Stimulated activated CD4-positive, alpha-beta T cell treated with anti-CD3 and anti-CD28 coated beads, TNF-alpha, amount 100 ng/mL, for 48 hours (primary cell): ENCODE measurements at regions not wholly inside any gene's neighbourhood (a gene's known extent, or its start where the extent isn't known, plus 50 kb on each side); places are given as distances from the start of the nearest gene placed in this dataset.

Source experiments
- DNase-seq, 3 donors: peaks; one replicate each; pipeline ENCODE4 v3.0.0-alpha.2; 2020; ENCODE audit warnings: low read depth in 3 of 3

DNA sequence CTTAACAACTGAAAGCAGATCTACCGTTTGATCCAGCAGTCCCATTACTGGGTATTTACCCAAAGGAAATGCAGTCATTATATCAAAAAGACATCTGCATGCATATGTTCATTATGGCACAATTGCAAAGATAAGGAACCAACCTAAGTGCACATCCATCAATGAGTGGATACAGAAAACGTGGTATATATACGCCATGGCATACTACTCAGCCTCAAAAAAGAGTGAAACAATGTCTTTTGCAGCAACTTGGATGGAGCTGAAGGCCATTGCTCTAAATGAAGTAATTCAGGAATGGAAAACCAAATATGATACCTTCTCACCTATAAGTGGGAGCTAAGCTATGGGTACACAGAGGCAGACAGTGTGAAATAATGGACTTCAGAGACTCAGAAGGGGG is 169.3 kb downstream of the ZBTB18 start:
- DNase-seq, result no peak

DNA sequence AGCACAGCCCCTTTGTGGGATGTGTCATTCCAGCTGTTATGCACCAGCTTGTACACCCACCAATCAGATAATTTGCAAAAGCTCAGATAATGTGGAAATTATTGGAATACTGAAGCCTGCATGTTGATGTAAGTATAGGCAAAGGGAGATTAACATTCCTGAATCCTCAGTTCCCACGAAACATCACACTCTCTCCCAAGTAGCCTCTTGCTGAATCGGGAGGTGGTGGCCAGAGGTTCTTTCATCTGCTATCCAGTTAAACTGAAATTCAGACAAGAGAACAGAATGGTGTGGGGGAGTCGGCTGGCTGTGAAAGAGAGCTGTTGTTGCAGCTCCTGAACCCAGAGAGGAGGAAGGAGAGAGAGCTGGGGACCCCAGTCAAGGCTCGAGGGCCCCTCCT is 170.9 kb downstream of the ZBTB18 start:
- no peak for DNase-seq

DNA sequence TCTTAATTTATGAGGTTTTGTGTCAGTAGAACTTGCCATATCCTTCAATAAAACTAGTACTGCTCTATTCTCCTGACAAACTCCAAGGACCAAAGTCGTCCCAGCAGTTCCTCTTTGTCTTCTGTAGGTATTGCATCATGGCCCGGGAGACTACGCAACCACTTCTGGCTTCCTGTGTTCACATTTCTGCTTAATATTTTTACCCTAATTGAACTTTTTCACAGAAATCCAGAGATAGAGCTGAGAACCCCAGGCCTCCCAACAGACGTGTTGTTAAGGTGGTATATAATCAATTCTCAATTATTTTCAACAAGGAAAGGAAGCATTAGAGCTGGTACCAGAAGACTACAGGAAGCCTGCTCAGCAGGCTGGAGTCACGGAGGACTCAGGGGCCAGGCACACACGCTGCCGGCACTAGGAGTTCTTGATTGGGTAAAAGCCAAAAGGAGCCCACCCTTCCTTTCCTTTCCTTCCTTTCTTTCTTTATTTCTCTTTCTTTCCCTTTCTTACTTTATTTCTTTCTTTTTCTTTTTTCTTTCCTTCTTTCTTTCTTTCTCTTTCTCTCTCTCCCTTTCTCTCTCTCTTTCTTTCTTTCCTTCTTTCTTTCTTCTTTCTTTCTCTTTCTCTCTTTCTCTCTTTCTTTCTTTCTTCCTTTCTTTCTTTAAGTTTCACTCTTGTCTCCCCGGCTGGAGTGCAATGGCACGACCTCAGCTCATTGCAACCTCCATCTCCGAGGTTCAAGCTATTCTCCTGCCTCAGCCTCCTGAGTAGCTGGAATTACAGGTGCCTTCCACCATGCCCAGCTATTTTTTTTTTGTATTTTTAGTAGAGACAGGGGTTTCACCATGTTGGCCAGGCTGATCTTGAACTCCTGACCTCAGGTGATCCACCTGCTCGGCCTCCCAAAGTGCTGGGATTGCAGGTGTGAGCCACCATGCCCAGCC is 173.7 kb downstream of the ZBTB18 start:
- no peak for DNase-seq

DNA sequence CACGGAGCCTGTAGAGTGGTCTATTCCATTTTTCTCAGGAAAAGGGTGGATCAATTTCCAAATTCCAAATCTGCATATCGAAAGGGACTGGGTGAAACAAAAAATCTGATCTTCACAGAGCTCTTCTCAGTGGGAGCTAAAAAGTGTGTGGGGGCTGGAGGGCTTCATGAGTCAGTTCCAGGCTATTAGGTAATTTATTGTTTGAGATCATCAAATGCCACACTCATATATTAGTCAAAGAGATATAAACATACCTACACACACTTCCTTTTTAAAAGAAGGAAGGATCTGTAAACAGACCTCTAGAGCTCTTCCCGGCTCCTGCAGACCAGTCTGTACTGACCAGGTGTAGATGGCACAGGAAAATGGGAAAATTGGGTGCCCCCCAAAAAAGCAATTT is 175.4 kb downstream of the ZBTB18 start:
- no peak for DNase-seq

DNA sequence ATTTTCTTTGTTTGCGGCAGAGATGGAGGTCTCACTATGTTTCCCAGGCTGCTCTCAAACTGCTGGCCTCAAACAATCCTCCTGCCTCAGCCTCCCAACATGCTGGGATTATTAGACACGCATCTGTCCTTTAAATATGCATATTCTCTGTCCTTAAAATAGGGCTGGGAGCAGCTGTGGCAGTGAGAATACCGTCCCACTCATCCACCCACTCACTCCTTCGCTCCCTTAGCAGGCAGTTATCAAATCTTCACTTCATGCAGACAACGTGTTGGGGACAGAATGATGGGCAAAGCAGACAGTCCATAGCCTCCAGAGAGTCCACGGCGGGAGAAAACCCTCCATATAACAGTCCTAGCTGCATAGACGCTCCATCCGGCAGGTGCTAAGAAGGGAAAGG is 179.4 kb downstream of the ZBTB18 start:
- no peak for DNase-seq

DNA sequence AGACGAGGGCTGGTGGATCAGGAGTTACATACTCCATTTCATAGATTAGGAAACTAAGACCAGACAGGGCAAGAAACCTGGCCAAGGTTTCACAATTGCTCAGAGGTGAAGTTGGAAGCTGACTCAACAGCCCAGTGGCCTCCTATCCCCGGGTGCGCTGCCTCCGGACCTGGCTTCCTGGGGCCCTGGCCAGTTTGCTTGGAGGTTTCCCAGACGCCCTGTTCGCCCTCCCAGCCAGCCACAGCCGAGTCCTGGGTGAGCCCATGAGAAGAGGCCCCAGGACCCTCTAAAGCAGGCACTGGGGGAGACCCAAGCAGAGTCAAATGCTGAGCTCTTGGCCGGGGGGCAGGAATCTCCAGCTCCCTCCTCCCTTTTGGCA is 180.1 kb downstream of the ZBTB18 start:
- DNase-seq, result no peak

DNA sequence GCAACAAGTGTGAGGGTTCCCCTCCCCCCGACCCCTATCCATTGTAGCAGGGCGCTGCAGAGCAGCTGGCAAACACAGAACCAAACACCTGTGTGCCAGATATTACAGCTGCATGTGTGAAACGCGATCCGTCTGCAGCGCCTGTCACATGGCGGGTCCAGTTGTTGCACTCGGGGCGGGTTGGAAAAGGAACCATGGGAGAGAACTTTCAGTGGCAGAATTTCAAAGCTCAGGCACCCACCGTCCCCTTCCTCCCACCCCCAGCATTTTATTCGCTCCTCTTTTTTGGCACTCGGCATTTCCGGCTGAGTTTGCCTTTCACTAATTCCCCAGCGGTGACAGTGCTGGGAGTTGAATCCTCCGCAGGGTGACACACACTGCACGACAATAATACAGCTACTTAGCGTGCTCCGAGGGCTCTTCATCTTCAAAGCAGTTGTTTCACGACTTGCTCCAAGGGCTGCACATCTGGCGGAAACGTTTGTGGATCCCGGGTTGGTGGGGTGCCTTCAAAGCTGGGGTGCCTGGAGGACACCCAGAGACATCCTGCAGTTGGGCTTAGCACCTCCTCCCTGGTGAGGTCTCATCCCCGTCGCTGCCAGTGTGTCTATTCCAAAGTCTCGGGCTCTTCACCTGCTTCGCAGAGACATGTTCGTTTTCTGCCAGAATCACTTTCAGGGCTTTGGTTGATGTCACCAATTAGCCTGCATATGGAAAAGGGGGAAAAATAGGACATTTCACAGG is 180.7 kb downstream of the ZBTB18 start:
- DNase-seq, result no peak

DNA sequence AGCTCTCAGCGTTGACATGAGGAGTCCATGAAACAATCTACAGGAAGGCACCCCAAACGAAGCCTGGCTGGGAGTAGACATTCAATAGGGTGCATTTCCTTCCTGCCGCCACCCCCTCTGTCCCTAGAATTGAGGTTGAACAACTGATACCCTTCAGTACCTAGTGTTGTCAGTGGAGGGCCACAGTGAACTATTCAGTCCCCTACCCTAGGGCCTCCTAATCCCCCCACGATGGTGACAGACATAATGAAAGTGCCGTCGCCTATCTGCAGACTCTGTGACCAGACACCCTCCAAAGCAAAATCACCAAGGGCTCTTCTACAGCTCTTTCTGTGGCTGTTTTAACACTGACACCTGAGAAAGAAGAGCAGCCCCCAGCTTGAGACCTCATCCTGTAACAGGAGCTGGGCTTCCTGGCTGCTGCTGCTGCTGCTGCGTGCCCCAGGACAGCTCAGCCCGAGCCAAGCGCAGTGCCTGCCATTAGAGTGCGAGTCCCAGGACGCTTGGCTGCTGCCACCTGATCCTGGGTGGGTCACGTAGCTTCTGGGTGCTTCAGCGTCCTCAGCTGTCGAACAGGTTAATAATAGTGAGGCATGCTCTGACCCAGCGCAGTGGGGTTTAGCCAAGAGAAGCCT is 183.0 kb downstream of the ZBTB18 start:
- DNase-seq, result no peak

DNA sequence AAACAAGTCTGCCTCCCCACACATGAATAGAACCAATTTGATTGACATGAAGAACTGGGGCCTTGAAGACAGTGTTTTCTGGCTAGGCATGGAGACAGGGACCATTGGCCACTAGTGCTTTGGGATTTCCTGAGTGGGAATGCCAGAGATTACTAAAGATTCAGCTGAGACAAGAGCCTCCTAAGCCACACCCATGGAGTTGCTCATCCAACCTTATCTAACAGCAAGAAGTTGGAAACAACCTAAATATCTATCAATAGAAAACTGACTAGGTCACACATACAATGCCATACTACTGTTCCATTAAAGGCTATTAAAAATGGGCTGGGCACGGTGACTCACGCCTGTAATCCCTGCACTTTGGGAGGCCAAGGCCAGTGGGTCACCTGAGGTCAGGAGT is 184.1 kb downstream of the ZBTB18 start:
- no peak for DNase-seq

DNA sequence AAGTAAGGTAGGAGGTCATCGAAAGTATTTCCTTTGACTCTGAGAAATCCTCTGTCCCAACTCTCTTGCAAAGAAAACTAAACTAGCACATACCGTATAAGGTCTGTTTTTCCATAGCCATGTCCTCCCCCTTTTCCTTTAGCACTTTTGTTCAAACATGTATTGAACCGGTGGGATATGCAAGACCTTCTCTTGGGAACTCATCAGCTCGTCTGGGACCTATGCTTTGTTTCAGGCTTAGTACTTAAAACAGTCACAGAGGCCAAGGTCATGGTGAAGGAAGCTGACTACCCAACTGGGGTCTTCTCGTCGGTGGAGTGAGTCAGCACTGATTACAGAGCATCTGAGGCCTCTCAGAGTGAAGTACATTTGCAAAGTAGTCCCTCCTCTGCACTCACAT is 185.0 kb downstream of the ZBTB18 start:
- DNase-seq, result no peak

DNA sequence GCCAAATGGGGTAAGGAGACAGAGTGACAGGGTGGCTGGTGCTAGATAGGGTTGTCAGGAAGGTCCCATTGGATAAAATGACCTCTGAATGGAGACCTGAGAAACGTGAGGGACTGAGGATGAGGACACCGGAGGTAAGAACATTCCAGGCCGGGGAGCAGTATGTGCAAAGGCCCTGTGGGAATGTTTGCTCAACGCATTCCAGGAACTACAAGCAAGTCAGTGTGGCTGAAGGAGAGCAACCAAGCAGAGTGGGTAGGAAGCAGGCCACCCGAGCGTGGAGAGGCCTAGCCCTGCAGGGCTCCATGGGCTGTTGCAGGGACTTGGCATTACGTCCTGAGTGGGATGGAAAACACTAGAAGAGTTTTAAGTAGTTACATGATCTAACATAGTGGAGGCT is 185.6 kb downstream of the ZBTB18 start:
- DNase-seq, result no peak

DNA sequence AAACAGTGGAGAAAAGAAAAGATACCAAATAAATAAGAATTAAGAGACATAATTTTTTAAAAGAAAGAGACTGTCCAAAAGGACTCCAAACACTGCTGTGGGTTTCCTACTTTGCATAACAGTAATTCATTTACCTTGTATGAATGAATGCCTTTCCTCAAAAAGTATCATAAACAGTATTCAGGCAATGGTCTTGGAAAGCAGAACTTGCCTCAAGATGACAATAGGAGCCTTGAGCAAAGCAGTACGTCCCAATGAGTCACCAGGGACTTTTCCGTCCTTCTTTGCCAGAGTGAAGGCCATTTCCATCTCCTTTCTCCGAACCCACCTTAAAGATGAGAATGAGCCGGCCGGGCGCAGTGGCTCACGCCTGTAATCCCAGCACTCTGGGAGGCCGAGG is 186.4 kb downstream of the ZBTB18 start:
- DNase-seq, result no peak

DNA sequence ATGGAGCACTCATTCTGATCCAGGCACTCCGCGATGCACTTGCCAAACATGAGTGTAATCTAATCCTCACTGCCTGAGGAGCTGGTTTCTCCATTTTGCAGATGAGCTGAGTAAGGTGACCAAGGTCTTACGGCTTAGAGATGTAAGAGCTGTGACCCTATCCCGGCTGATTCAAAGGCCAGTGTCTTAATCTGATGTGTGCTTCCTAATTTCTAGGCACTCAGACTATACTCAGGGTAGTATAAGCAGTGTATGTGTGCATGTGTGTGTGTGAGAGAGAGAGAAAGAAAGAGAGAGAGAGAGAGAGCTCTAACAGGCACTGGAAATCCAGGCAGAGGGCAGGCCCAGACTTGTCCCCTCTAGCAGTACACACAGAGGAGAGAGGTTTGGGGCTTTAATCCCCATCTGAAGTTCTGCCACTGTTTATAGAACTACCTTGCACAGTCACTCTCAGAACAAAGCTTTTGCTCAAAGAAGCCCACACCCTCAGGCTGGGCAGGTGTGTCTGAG is 188.2 kb downstream of the ZBTB18 start:
- no peak for DNase-seq

DNA sequence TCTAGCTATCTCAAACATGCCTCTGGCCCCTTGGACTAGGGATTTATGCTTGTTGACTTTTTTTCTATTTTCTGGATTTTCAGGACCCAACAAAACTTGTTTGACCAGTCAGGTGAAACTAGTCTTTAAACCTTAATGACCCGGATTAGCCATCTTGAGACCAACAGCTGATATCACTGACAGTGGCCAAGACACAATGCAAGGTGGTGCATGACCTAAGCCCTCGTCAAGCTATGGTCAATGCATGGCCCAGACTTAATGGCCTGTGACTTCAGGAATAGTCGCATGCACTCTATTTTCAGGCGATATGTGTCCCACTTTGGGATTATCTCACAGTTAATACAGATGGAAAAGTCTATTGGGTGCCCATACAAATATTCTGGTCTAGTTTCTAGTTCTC is 190.4 kb downstream of the ZBTB18 start:
- DNase-seq, result no peak

DNA sequence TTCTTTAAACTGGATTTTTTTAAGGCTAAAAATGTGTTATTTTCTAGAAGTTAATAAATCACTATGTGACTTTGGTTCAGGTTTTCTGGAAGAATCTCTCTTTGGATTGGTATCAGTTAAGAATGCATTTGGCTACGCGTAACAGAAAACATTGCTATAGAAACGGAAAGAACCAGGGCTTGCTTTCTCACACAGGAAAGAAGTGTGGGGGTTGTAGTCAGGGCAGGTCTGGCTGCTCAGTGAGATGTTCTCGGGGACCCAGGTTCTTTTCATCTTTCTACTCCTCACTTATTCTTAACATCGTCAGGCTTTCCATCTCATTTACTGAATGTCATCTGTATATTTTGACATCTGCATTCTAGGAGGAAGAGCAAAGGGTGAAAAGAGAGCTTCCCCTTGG is 191.4 kb downstream of the ZBTB18 start:
- no peak for DNase-seq

DNA sequence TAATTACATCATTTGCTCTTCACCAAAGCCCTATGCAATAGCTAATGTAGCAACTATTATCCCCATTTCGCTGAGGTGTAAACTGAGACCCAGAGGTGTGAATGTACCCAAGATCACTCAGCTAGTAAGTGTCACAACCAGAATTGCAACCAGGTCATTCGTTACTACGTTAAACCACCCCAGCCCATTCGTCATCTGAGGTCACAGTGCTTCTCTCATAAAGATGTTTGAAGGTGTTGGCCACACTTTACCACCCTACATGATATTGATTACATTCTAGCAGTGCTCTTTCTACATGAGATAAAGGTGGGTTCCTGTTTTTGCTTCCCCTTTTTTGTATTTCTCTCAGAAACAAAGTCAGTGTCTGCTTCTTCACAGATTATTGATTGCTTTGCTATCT is 195.3 kb downstream of the ZBTB18 start:
- DNase-seq, result no peak

DNA sequence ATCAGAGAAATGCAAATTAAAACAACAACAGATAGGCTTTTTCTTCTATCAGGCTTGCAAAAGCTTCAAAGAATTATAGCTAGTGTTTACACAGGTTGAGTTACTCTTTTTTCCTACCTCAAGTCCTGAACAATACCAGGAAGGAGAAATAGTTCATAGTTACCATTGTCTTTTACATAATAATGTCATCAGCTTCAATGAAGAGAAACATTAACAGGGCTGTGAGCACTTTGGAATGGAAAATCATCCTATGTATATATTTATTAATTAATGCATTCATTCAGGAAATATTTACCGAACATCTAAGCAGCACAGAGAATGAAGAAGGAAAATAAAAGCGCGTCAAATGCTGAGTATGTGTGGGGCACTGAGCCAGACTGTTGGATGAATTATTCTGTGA is 197.3 kb downstream of the ZBTB18 start:
- DNase-seq, result no peak

DNA sequence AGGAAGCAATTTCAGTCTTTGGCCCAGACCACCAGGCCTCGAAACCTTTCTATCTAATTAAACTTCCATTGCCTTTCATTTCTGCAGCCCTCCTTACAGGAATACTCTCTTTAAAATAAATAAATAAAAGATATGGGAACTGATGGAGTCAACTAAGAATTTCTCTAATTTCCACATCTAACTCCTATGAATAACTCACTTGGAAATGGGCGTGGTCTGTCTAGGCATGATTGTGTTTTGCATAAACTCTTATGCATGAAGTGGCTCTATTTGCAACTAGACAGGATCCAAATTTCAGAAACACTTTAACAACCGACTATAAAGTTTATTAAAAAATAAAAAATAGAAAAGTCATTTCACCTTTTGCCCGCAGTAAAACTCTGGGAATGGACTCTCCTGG is 199.5 kb downstream of the ADSS2 start:
- no peak for DNase-seq

DNA sequence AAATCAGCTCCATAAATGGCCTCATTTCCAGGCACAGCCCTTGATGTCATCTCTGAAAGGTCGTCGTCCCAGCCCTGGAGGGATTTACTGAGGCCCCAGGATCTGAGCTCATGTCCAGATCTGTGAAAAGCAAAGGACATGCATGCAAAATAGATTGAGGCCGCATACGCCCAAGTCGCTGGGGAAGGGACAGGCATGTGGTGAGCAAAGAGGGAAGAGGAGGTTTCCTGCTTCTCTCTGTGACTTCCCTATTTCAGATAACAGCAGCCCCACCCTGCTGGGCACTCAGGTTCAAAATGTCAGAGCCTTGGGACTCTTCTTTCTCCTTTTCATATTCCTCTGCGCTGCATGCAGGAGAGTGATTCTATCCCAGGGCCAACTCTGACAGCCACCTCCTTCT is 197.2 kb downstream of the ADSS2 start:
- no peak for DNase-seq

DNA sequence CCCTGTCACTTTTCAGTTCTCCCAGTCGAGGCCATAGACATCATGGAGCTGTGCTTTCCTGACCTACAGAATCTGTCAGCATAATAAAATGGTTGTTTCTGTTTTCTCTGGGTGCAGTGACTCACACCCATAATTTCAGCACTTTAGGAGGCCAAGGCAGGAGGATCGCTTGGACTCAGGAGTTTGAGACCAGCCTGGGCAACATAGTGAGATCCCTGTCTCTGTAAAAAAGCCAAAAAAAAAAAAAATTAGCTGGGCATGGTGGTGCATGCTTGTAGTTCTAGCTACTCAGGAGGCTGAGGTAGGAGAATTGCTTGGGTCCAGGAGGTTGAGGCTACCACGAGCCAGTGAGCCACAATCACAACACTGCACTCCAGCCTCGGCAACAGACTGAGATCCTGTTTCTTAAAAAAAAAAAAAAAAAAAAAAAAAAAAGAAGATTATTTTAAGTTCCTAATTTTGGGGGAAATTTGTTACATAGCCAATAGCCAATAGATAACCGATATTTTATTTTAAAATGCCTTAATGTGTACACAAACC is 196.2 kb downstream of the ADSS2 start:
- no peak for DNase-seq

DNA sequence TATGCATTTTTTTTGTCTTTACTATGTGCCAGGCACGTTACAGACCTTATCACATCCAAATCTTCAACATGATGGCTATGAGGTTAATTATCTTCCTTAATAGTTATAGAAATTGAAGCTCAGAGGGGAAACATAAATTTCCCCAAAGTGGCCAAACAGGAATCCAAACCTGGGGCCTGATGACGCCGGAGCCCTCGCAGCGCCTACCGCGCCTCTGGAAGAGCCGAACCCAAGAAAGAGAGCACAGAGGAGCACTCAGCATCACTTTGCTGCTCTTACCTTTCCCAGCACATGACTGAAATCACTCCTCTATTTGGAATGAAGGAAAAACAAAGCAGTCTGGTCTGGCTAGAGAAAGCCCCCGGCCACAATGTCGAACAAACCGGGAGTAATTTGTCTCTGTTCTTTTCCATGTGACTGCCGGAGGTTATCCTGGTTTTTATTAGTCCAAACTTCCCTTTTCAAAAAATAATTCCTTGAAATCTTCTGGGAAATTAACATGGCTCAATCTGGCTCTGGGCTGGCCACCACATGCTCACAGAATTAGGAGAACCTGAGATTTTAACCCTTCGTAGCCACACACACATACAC is 195.5 kb downstream of the ADSS2 start:
- DNase-seq, result no peak

DNA sequence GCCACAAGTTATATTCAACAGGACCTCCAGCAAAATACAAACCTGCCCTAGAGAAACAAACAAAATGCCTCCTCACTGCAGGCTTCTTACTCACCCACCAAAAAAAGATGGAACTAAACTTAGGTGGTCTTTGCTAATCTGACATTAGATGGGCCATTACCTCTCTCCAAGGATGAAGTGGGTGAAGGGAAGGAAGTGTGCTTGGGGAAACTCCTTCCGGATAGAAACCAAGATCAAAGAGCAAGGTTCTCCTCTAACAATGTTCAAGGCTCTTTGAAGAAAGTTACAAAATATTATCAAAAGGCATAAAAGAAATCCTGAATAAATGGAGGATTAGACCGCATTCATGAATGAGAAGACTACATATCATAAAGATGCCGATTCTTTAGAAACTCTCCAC is 187.5 kb downstream of the ADSS2 start:
- no peak for DNase-seq
